Peyer's patch (tissue), 4 donors: ENCODE measurements at regions not wholly inside any gene's neighbourhood (a gene's known extent, or its start where the extent isn't known, plus 50 kb on each side); places are given as distances from the start of the nearest gene placed in this dataset.

Experiments used
- POLR2A ChIP-seq, 2 donors: fragments of 450-650 bp; IDR thresholded peaks; one replicate each; pipeline ENCODE4 v1.5.1; 2017; ENCODE audit warnings: antibody characterized with exemption in 2 of 2, mild to moderate bottlenecking in 2 of 2, moderate library complexity in 2 of 2
- TF ChIP-seq, protein P1 (sequence below), 6 experiments: fragments of 450-650 bp in 4 of 6; fragments of 200-600 bp in 2 of 6; sonication (generic) in 1 of 6; IDR thresholded peaks; one replicate each; pipeline ENCODE4 v1.5.1; 2017 to 2019; ENCODE audit warnings: antibody characterized with exemption in 6 of 6, mild to moderate bottlenecking in 3 of 6, moderate library complexity in 1 of 6

DNA sequence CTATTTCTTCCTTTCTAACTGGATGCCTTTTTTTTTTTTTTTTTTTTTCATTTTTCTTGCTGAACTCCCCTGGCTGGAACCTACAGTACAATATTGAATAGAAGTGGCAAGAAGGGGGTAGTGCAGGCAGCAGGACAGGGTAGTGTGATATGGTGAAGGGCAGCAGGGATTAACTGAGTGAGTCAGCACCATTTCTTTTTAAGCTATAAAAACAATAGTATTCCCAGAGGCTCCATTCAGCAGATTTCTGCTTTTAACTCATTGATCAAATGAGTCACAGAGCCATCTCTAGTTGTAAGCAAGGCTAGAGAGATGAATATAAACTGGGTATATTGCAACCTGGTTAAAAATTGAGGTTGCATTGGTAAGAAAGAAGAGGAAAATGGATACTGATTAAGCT is 53.6 kb upstream of the SETD7 start:
- no peak for TF ChIP-seq POLR2A (IDR thresholded peaks at IDR 0.05)
- TF ChIP-seq, protein P1, sequence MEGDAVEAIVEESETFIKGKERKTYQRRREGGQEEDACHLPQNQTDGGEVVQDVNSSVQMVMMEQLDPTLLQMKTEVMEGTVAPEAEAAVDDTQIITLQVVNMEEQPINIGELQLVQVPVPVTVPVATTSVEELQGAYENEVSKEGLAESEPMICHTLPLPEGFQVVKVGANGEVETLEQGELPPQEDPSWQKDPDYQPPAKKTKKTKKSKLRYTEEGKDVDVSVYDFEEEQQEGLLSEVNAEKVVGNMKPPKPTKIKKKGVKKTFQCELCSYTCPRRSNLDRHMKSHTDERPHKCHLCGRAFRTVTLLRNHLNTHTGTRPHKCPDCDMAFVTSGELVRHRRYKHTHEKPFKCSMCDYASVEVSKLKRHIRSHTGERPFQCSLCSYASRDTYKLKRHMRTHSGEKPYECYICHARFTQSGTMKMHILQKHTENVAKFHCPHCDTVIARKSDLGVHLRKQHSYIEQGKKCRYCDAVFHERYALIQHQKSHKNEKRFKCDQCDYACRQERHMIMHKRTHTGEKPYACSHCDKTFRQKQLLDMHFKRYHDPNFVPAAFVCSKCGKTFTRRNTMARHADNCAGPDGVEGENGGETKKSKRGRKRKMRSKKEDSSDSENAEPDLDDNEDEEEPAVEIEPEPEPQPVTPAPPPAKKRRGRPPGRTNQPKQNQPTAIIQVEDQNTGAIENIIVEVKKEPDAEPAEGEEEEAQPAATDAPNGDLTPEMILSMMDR (IDR thresholded peaks at IDR 0.05), result no peak
